ENCODE measurements at regions not wholly inside any gene's neighbourhood (a gene's known extent, or its start where the extent isn't known, plus 50 kb on each side); places are given as distances from the start of the nearest gene placed in this dataset.
A peak's percentile ranks its signal among the peaks of the same experiment; 100 is the strongest.
"Not testable (repeated sequence)": the region's sequence is repeated elsewhere in the genome, so short reads cannot be mapped to it uniquely, and the experiment has no call there.

DNA sequence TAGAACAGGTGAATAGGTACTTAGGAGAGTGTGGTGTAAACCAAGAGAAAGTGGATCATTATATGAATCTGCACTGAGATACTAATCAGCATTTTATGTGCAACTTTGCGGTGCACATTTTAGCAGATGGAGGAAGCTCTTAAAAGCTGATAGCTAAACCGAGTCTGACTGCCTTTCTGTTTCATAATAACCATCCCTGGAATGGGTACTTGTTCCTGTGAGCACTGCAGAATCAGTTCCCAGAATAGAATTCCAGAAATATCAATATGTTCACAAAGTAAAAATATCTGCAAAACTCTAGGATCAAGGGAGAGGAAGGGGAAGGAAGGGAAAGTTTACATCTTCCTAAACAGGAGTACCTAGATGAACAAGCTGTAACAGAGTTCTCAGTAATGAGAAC, 432.2 kb upstream of the HNRNPA3 start:
- no peak for DNase-seq

GRCh38 chr2:176781570-176782217, 430.9 kb upstream of the HNRNPA3 start:
- no peak for DNase-seq

GRCh38 chr2:176784633-176785200, 427.9 kb upstream of the HNRNPA3 start:
- no peak for DNase-seq

DNA sequence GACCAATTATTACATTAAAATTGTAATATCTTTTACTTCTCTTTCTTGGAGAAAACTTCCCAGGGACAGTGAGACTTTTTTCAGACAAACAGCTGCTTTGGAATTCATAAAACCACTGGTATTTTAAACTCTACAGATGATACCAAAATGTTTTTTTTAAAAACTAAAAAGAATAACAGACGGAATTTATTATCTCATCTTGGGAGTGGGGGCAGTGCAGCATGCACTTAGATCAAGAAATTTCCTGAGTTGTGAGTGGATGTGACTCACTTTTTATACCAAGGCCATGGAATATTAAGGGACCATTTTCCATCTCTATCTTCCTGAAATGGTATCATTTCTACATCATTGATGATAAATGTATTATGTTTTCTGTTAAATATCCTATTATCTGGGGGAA, 422.8 kb upstream of the HNRNPA3 start:
- no peak for DNase-seq

- no peak for DNase-seq
Measured at GRCh38 chr2:176790468-176790867, 422.1 kb upstream of the HNRNPA3 start.

- DNase-seq, result no peak
Measured at GRCh38 chr2:176793792-176794191, 418.8 kb upstream of the HNRNPA3 start.

- no peak for DNase-seq
Measured at GRCh38 chr2:176794392-176794791, 418.2 kb upstream of the HNRNPA3 start.

- DNase-seq, result no peak
Measured at GRCh38 chr2:176795823-176796222, 416.8 kb upstream of the HNRNPA3 start.

GRCh38 chr2:176796677-176797076, 415.9 kb upstream of the HNRNPA3 start:
- not testable (repeated sequence) for DNase-seq

- DNase-seq, result peak; percentile 21
Measured at GRCh38 chr2:176804392-176804791, 408.2 kb upstream of the HNRNPA3 start.

- DNase-seq, result no peak
Measured at GRCh38 chr2:176805345-176805744, 407.2 kb upstream of the HNRNPA3 start.

DNA sequence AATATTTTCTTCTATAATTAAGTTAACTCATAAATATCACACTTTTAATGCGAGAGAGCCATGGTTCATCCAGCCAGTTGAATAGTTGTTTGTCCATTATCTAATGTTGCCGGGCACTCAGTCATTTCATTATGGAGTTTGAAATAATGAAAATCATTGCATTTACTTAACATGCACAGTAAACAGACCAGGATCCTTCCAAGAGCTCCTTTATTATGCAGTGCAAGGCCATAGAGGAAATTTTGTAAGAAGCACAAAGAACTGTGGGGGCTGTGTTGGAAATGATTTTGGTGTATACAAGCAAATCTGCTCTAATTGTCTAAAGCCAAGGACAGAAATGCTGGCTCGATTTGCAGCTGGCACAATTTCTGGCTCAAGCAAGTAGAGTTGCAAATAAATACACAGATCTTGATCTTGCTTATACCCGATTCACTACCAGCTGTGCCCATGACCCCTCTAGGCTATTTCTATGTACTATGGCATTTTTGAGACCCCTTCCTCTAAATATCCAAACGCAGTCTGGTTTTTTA, 400.3 kb upstream of the HNRNPA3 start:
- DNase-seq, result peak; percentile 82

DNA sequence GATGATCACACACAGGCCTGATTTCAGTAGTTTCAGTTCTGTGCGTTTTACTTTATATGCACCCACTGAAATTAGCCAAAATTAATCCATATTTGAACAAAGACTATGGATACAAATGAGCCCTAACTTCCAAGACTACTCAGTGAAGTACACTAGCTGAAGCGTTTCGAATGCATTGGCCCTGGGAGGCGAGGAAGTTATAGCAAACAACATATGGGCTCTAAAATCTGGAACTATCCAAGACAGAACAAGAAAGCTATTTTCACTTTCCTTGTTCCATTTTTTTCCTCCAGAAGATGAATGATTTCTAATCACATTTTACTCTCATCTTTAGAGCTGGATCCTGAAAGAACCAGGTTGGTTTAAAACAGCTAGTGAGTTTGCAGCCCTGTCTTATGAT, 399.4 kb upstream of the HNRNPA3 start:
- no peak for DNase-seq

GRCh38 chr2:176813621-176814049, 399.0 kb upstream of the HNRNPA3 start:
- DNase-seq, result peak; percentile 15

DNA sequence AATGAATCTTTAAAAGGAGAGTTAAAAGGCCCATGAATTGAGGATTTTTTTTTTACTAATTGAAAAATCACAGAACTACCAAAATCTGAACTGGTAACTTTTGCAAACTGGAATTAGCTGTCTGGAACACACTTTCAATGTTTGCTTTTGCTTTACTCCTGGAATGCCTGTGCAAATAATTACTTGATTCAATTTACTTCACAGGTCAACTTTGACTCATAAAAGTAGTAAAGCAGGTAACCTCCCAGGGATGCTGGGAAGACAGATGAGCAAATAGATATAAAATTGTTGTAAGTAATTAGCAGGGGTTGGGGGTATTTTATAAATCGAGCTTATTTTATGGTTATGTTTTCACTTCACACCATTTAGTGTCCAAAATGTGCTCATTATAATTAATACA, 398.3 kb upstream of the HNRNPA3 start:
- DNase-seq, result no peak

GRCh38 chr2:176814740-176815367, 397.7 kb upstream of the HNRNPA3 start:
- peak; percentile 17 for DNase-seq

DNA sequence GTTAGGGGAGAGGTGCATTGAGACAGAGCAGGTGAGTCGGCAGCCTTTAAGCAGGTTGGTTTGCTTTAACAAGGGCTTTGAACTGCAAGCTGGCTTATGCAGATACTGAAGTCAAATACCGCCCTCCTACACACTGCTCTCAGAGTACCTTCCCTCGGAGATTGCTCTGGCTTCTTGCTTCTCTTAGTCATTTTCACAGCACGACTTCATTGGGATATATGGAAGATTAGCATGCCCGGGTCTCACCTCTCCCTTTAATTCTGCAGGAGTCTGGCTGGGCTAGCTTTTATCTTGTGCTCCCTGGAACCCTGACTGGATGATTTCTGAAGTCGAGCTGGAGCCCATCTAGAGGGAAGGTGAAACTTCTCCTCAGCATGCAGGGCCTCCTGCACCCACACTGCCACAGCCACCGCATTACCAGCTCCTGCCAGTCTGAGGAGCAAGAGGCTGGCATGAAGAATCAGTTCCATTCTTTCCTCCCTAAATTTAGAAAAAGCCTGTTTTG, 395.5 kb upstream of the HNRNPA3 start:
- DNase-seq, result peak; percentile 22

GRCh38 chr2:176818076-176818475, 394.5 kb upstream of the HNRNPA3 start:
- no peak for DNase-seq

DNA sequence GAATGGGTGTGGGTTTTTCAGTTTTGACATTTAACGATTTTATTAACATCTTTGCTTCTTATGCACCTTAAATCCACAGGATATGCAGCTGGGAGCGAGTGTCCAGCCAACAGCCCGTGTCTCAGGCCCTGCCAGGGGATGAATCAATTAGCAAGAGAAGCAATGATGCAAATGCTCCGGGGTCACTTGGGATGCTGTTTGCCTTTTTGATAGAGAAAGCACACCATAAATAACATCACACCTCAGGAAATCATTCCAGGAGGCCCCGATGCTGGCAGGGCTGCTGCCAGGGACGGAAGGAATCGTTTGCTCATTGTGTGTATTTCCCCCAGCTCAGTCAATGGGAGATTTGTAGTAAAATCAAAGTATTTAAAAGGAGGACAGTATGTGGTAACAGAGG, 394.0 kb upstream of the HNRNPA3 start:
- no peak for DNase-seq

- DNase-seq, result no peak
Measured at GRCh38 chr2:176819306-176819705, 393.3 kb upstream of the HNRNPA3 start.

GRCh38 chr2:176820371-176820932, 392.1 kb upstream of the HNRNPA3 start:
- DNase-seq, result no peak

DNA sequence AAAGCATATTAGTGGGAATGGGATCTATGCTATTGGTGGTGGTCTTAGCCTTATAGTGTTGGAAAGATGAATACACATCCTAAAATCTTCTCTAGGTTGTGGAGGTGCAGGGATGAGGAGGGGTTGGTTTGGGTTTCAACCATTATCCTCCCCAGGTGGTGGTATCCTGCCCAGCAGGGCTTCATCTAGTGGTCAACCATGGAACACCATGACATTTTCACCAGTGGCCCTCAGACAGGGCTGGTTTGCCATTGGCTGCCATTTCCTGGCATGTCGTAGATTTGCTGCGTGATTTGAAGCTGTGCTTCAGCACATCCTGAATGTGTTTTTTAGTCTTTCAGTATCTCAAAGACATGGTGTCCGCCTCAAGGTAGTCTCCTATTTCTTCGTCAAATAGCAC, 391.2 kb upstream of the HNRNPA3 start:
- no peak for DNase-seq

DNA sequence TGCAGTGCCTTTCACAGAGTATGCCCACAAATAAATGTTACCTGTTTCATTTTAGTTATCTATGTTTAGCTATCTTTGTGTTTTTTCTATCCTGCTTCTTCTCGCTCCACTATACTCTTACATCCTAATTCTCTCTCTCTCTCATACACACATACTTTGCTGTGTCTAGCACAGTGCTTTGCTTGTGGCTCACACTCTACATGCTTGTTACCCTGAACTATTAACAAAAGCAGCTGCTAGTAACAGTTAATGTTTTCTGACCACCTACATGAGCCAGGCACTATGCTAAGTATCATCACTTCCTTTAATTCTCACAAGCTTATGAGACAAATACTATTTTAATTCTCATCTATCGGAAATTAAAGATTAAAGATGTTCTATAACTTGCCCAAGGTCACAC, 390.5 kb upstream of the HNRNPA3 start:
- no peak for DNase-seq

DNA sequence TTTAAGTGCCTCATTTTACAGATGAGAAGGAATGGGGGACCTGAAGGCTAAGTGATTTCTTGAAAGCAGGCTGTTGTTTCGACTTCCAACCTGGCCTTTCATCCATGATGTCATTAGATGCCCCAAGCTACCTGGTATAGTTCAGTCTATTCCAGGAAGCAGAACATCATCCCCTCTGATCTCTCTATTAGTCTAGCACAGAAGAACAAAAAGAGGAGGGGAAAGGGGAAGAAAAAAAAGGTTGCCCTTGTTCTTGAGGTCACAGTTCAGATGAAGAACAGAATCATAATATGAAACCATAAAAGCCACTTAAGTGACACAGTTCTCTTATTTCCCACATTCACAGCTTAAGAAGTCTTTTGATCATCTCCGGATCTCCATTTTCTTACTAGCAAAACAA, 386.2 kb upstream of the HNRNPA3 start:
- DNase-seq, result no peak

Data from NCI-H2029 treated with DMSO at 0.1 percent for 48 hours (cell line).